NT2/D1 (cell line): ENCODE measurements at regions not wholly inside any gene's neighbourhood (a gene's known extent, or its start where the extent isn't known, plus 50 kb on each side); places are given as distances from the start of the nearest gene placed in this dataset.

Experiments
- SUZ12 ChIP-seq: IDR thresholded peaks from 2 replicates; pipeline ENCODE4 v1.6.1; 2011; ENCODE audit not compliant: insufficient read length, insufficient read depth; ENCODE audit errors: extremely low read depth
- ZNF274 ChIP-seq: IDR thresholded peaks from 2 replicates; pipeline ENCODE4 v1.6.1; 2011; ENCODE audit warnings: mild to moderate bottlenecking, low read depth, low read length

GRCh38 chr2:167607211-167607610 lies 640.2 kb downstream of the STK39 start:
- no peak for TF ChIP-seq ZNF274
- no peak for TF ChIP-seq SUZ12
